ENCODE measurements at regions not wholly inside any gene's neighbourhood (a gene's known extent, or its start where the extent isn't known, plus 50 kb on each side); places are given as distances from the start of the nearest gene placed in this dataset.

GRCh38 chr1:94727846-94728715 lies 92.1 kb upstream of the SLC44A3 start:
- Histone ChIP-seq H3K36me3 (ENCODE audit: control insufficient read depth, insufficient read depth, low read length) (no peaks in the 10 kb centered on the region), H3K27me3 (ENCODE audit: control insufficient read depth, insufficient read depth, low read length) (no peaks in the 10 kb centered on the region), H3K9me3 (ENCODE audit: control insufficient read depth, insufficient read depth, low read depth, low read length) (no peaks in the 10 kb centered on the region), H3K27ac (ENCODE audit: low read length) (no peak overlapping the region), H3K4me3 (ENCODE audit: low read depth in 2 of 2, low read length in 2 of 2) (no peak overlapping the region), H3K4me1 (ENCODE audit: control insufficient read depth, insufficient read depth, low read length) (peaks cover 3% of the 10 kb centered on the region; the same call in 1 of the 2 replicates)
- DNase-seq (ENCODE audit: low read depth, low spot score): no peak
- CTCF ChIA-PET: interaction anchor here (0.6 kb wide), 1 partner anchor 349 kb away, joined by 6 read pairs; no protein-coding TSS in a partner anchor
- peak; percentile 68; the same call in 1 of the 2 replicates for ATAC-seq
- in situ Hi-C loops (cut with HindIII; ENCODE audit: low pct_unique_long_range_greater_than_20kb, low sequenced_read_pairs) (no loop called here), intact Hi-C loops (cut with micrococcal nuclease; ENCODE audit: unreplicated experiment) (no loop called here)
- POLR2A ChIA-PET: no interaction called here
- BruUV-seq (replicated peaks): no TSS peak
- no peak for TF ChIP-seq POLR2AphosphoS5 (IDR thresholded peaks at IDR 0.05; ENCODE audit: low read depth, low read length)
- TF ChIP-seq CTCF (IDR thresholded peaks at IDR 0.05): no peak
- no peak for TF ChIP-seq SIN3A (IDR thresholded peaks at IDR 0.05; ENCODE audit: borderline replicate concordance, insufficient read depth, low read depth, low read length)
- TF ChIP-seq REST (IDR thresholded peaks at IDR 0.05; ENCODE audit: insufficient read depth in 1 of 2, low read depth in 2 of 2, low read length in 1 of 2): no peak

DNA sequence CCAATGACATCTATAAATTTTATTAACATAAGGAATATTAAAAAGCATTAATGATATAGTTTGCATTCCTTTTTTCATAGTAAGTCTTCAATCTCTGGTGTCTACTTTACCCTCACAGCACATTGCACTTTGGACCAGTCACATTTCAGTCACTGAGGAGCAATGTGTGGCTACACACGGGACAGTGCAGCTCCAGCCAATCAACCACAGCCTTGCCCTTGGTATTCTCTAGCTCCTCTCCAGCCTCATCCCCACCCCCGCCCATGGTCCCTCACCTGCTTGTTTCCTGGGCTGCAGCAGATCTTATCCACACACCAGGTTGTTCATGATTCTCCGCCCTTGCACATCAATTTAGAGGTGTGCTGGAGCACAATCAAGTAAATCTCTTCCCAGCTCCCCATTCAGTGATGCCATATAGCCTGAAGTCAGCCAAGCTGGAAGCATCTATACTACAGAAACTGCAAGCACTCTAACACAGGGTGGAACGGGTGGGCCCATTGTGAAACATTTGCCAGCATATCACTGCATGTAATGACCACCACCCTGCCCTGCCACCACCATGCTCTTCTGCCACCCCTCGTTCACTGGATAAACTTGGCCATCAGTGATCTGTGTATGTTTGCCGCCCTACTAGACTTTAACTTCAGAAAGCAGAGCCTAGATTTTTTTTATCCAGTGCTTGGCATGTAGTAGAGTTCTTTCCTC lies 93.0 kb upstream of the SLC44A3 start:
- no peak overlapping the region for H3K4me3 ChIP-seq (ENCODE audit: low read depth in 2 of 2, low read length in 2 of 2)
- ChIA-PET CTCF (no interaction called here), POLR2A (no interaction called here)
- intact Hi-C loops (cut with micrococcal nuclease; ENCODE audit: unreplicated experiment): no loop called here
- TF ChIP-seq CTCF (IDR thresholded peaks at IDR 0.05) (no peak), POLR2AphosphoS5 (IDR thresholded peaks at IDR 0.05; ENCODE audit: low read depth, low read length) (no peak), TCF7L2 (IDR thresholded peaks at IDR 0.05; ENCODE audit: low read depth, low read length) (no peak), SIN3A (IDR thresholded peaks at IDR 0.05; ENCODE audit: borderline replicate concordance, insufficient read depth, low read depth, low read length) (no peak), REST (IDR thresholded peaks at IDR 0.05; ENCODE audit: insufficient read depth in 1 of 2, low read depth in 2 of 2, low read length in 1 of 2) (no peak)
- in situ Hi-C loops (cut with HindIII; ENCODE audit: low pct_unique_long_range_greater_than_20kb, low sequenced_read_pairs): no loop called here
- no peaks in the 10 kb centered on the region for H3K36me3 ChIP-seq (ENCODE audit: control insufficient read depth, insufficient read depth, low read length)
- ATAC-seq: no peak
- H3K27ac ChIP-seq (ENCODE audit: low read length): no peak overlapping the region
- no peak for DNase-seq (ENCODE audit: low read depth, low spot score)
- H3K4me1 ChIP-seq (ENCODE audit: control insufficient read depth, insufficient read depth, low read length): peaks cover 3% of the 10 kb centered on the region; the same call in 1 of the 2 replicates
- no TSS peak for BruUV-seq (replicated peaks)
- H3K9me3 ChIP-seq (ENCODE audit: control insufficient read depth, insufficient read depth, low read depth, low read length): no peaks in the 10 kb centered on the region
- H3K27me3 ChIP-seq (ENCODE audit: control insufficient read depth, insufficient read depth, low read length): no peaks in the 10 kb centered on the region
